ENCODE measurements at regions not wholly inside any gene's neighbourhood (a gene's known extent, or its start where the extent isn't known, plus 50 kb on each side); places are given as distances from the start of the nearest gene placed in this dataset.

GRCh38 chr7:41517771-41518170 lies 185.1 kb downstream of the INHBA start:
- DNase-seq, result no peak

- no peak for DNase-seq
Observed at GRCh38 chr7:41508755-41509154, 194.1 kb downstream of the INHBA start.

GRCh38 chr7:41507686-41508268 lies 195.1 kb downstream of the INHBA start:
- DNase-seq, result no peak

- DNase-seq, result no peak
Observed at GRCh38 chr7:41504214-41504980, 198.5 kb downstream of the INHBA start.

GRCh38 chr7:41503438-41503837 lies 199.5 kb downstream of the INHBA start:
- DNase-seq, result no peak

- no peak for DNase-seq
Observed at GRCh38 chr7:41501466-41501865, 201.4 kb downstream of the INHBA start.

- DNase-seq, result no peak
Observed at GRCh38 chr7:41501006-41501405, 201.9 kb downstream of the INHBA start.

GRCh38 chr7:41492603-41493002 lies 210.3 kb downstream of the INHBA start:
- no peak for DNase-seq

- DNase-seq, result no peak
Observed at GRCh38 chr7:41491883-41492471, 210.9 kb downstream of the INHBA start.

- DNase-seq, result no peak
Observed at GRCh38 chr7:41491308-41491707, 211.6 kb downstream of the INHBA start.

GRCh38 chr7:41489885-41490284 lies 213.0 kb downstream of the INHBA start:
- no peak for DNase-seq

GRCh38 chr7:41487229-41487940 lies 215.5 kb downstream of the INHBA start:
- DNase-seq, result no peak

GRCh38 chr7:41481353-41481752 lies 221.5 kb downstream of the INHBA start:
- no peak for DNase-seq

GRCh38 chr7:41478187-41478586 lies 224.7 kb downstream of the INHBA start:
- no peak for DNase-seq

- no peak for DNase-seq
Observed at GRCh38 chr7:41476460-41476803, 226.5 kb downstream of the INHBA start.

GRCh38 chr7:41475801-41476459 lies 227.0 kb downstream of the INHBA start:
- no peak for DNase-seq

GRCh38 chr7:41472427-41473125 lies 230.3 kb downstream of the INHBA start:
- no peak for DNase-seq

GRCh38 chr7:41470081-41470480 lies 232.8 kb downstream of the INHBA start:
- no peak for DNase-seq

GRCh38 chr7:41467596-41467995 lies 235.3 kb downstream of the INHBA start:
- no peak for DNase-seq

- DNase-seq, result no peak
Observed at GRCh38 chr7:41466760-41467384, 236.0 kb downstream of the INHBA start.

- no peak for DNase-seq
Observed at GRCh38 chr7:41465571-41465970, 237.3 kb downstream of the INHBA start.
